Stomach smooth muscle (tissue), 2 donors: ENCODE measurements at regions not wholly inside any gene's neighbourhood (a gene's known extent, or its start where the extent isn't known, plus 50 kb on each side); places are given as distances from the start of the nearest gene placed in this dataset.

ENCODE experiments used
- H3K27ac ChIP-seq: one replicate; pipeline ENCODE4 v1.7.0; 2013; ENCODE audit warnings: mild to moderate bottlenecking, low read length, inconsistent platforms
- H3K27me3 ChIP-seq, 2 donors: one replicate each; pipeline ENCODE4 v1.7.0; 2013; ENCODE audit warnings: low read length in 2 of 2; ENCODE audit not compliant: insufficient read depth in 2 of 2, control insufficient read depth in 1 of 2
- H3K36me3 ChIP-seq, 2 donors: one replicate each; pipeline ENCODE4 v1.7.0; 2013; ENCODE audit warnings: low read length in 2 of 2; ENCODE audit not compliant: control insufficient read depth in 2 of 2, insufficient read depth in 2 of 2
- H3K4me1 ChIP-seq: one replicate; pipeline ENCODE4 v1.7.0; 2013; ENCODE audit warnings: low read length; ENCODE audit not compliant: control insufficient read depth, insufficient read depth
- H3K4me3 ChIP-seq, 2 donors: one replicate each; pipeline ENCODE4 v1.7.0; 2013; ENCODE audit warnings: low read length in 2 of 2
- H3K9ac ChIP-seq, 2 donors: one replicate each; pipeline ENCODE4 v1.7.0; 2013; ENCODE audit warnings: low read length in 2 of 2, mild to moderate bottlenecking in 1 of 2
- H3K9me3 ChIP-seq, 2 donors: one replicate each; pipeline ENCODE4 v1.7.0; 2013; ENCODE audit warnings: low read length in 2 of 2; ENCODE audit not compliant: control insufficient read depth in 2 of 2
- donor health status: healthy.
- donor health status: Pancreatic carcinoma.

DNA sequence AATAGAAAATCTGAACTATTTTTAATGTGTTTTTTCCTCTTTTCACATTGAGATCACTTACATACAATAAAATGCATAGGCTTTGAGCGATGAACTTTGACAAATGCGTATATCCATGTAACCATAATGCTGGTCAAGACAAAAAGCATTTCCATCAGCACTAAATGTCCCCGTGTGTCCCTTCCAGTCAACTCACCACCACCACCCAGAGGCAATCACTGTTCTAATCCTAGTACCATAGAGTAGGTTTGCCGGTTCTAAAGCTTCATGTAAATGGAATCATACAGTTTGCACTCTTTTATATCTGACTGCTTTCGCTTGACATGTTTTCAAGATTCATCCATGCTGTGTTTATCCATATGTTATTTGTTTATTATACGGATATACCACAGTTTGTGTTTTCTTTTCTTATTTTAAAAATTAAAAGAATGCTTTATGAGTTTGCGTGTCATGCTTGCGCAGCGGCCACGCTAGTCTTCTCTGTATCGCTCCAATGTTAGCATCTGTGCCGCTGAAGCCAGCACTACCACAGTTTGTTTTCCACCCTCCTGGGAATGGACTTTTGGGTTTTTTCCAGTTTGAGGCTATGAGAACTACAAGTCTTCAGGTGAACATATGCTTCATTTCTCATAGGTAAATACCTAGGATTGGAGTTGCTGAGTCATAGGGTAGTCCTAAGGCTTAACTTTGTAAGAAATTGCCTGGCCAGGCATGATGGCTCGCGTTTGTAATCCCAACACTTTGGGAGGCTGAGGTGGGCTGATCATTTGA, 197.5 kb upstream of the CHAC2 start:
- Histone ChIP-seq H3K36me3 (no peaks in the 10 kb centered on the region), H3K27ac (no peak overlapping the region), H3K9ac (no peak overlapping the region)

GRCh38 chr2:53568469-53568868, 199.1 kb upstream of the CHAC2 start:
- Histone ChIP-seq H3K27me3 (no peaks in the 10 kb centered on the region), H3K4me3 (peak overlapping the region in 1 of 2 donors; percentile 3), H3K36me3 (no peaks in the 10 kb centered on the region), H3K9me3 (no peaks in the 10 kb centered on the region), H3K9ac (no peak overlapping the region), H3K4me1 (no peaks in the 10 kb centered on the region), H3K27ac (no peak overlapping the region)

More for the DNA sequence above, 197.5 kb upstream of the CHAC2 start:
- H3K9me3 ChIP-seq: no peaks in the 10 kb centered on the region
- peaks cover 3% of the 10 kb centered on the region for H3K4me1 ChIP-seq
- H3K27me3 ChIP-seq: no peaks in the 10 kb centered on the region
- H3K4me3 ChIP-seq: no peak overlapping the region

- H3K27ac ChIP-seq: no peak overlapping the region
- no peaks in the 10 kb centered on the region for H3K9me3 ChIP-seq
- H3K4me1 ChIP-seq: no peaks in the 10 kb centered on the region
- H3K36me3 ChIP-seq: no peaks in the 10 kb centered on the region
- H3K27me3 ChIP-seq: no peaks in the 10 kb centered on the region
- H3K4me3 ChIP-seq: no peak overlapping the region
- H3K9ac ChIP-seq: no peak overlapping the region
Measured at GRCh38 chr2:53567073-53567472, 200.5 kb upstream of the CHAC2 start.

DNA sequence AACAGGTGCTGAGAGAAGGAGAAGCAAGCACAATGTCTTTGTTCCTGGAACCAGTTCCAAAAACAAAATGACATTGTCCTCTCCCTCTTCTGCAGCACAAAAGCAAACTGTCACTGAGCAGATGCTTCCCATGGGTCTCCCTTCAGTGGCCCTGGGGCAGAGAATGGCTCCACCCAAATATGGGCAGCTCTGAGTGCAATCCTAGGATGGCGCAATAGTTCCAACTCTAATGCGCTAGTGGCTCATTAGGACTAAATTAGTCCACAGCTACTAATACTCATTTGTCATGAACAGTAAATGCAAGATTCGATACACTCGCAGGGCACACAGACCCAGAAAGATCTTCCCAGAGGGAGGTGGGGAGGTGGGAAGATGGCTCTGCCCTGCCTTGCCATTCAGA, 205.2 kb upstream of the CHAC2 start:
- Histone ChIP-seq H3K4me1 (no peaks in the 10 kb centered on the region), H3K27me3 (no peaks in the 10 kb centered on the region), H3K9me3 (no peaks in the 10 kb centered on the region), H3K4me3 (no peak overlapping the region), H3K9ac (no peak overlapping the region), H3K36me3 (no peaks in the 10 kb centered on the region), H3K27ac (no peak overlapping the region)

GRCh38 chr2:53561155-53561554, 206.4 kb upstream of the CHAC2 start:
- H3K4me3 ChIP-seq: no peak overlapping the region
- H3K27ac ChIP-seq: no peak overlapping the region
- no peak overlapping the region for H3K9ac ChIP-seq
- H3K4me1 ChIP-seq: no peaks in the 10 kb centered on the region
- no peaks in the 10 kb centered on the region for H3K9me3 ChIP-seq
- H3K27me3 ChIP-seq: no peaks in the 10 kb centered on the region
- no peaks in the 10 kb centered on the region for H3K36me3 ChIP-seq

GRCh38 chr2:53559302-53559966, 208.2 kb upstream of the CHAC2 start:
- no peak overlapping the region for H3K27ac ChIP-seq
- H3K4me3 ChIP-seq: no peak overlapping the region
- no peaks in the 10 kb centered on the region for H3K4me1 ChIP-seq
- no peaks in the 10 kb centered on the region for H3K36me3 ChIP-seq
- H3K9me3 ChIP-seq: no peaks in the 10 kb centered on the region
- no peak overlapping the region for H3K9ac ChIP-seq
- H3K27me3 ChIP-seq: no peaks in the 10 kb centered on the region

- Histone ChIP-seq H3K27ac (no peak overlapping the region), H3K27me3 (no peaks in the 10 kb centered on the region), H3K4me3 (no peak overlapping the region), H3K4me1 (no peaks in the 10 kb centered on the region), H3K9ac (no peak overlapping the region), H3K9me3 (no peaks in the 10 kb centered on the region), H3K36me3 (no peaks in the 10 kb centered on the region)
Measured at GRCh38 chr2:53558867-53559266, 208.7 kb upstream of the CHAC2 start.

DNA sequence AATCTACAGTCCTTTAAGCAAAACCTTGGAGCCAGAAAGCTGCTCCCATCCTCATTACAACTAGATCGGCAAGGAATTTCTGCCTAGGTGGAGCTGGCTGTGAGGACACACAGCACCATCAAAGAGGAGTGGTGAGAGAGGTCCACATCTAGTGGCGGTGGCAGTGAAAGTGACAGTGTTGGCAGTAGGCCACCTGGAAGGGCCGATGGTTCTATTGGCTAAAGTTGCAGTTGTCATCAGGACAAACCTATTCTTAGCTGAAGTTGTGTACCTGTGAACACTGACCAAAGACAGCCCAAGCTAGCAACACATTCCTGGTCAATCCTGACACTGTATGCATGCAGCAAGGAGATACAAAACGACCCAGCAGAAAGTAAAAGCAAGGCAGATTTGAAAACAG, 218.1 kb upstream of the CHAC2 start:
- Histone ChIP-seq H3K27ac (no peak overlapping the region), H3K27me3 (no peaks in the 10 kb centered on the region), H3K9ac (no peak overlapping the region), H3K4me3 (no peak overlapping the region), H3K36me3 (no peaks in the 10 kb centered on the region), H3K9me3 (no peaks in the 10 kb centered on the region), H3K4me1 (no peaks in the 10 kb centered on the region)

DNA sequence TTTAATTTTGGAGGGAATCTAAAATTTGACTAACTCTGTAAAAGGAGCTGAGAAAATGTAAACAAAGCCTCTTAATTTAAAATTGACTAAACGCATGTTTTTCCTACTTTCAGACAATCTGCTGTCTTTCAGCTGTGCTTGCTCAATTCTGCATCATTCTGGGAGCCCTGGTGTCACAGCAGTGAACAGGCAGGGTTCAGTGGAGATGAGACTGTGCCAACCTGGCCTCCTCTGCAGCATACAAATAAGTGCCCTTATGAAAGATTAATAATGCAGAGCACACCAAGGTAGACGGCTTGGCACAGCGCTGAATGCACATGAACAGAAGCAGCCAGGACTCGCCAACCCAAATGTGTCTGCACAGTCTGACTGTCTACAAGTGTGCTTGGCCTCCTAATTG, 222.0 kb upstream of the CHAC2 start:
- no peak overlapping the region for H3K4me3 ChIP-seq
- no peak overlapping the region for H3K9ac ChIP-seq
- no peak overlapping the region for H3K27ac ChIP-seq
- no peaks in the 10 kb centered on the region for H3K36me3 ChIP-seq
- peaks cover 3 to 5% of the 10 kb centered on the region in 2 donors for H3K9me3 ChIP-seq
- no peaks in the 10 kb centered on the region for H3K4me1 ChIP-seq
- H3K27me3 ChIP-seq: no peaks in the 10 kb centered on the region

- H3K4me1 ChIP-seq: no peaks in the 10 kb centered on the region
- H3K9me3 ChIP-seq: peaks cover 3 to 5% of the 10 kb centered on the region in 2 donors
- H3K27ac ChIP-seq: no peak overlapping the region
- H3K27me3 ChIP-seq: no peaks in the 10 kb centered on the region
- H3K36me3 ChIP-seq: no peaks in the 10 kb centered on the region
- no peak overlapping the region for H3K4me3 ChIP-seq
- H3K9ac ChIP-seq: no peak overlapping the region
Measured at GRCh38 chr2:53544871-53545558, 222.6 kb upstream of the CHAC2 start.
